Stimulated activated CD8-positive, alpha-beta memory T cell treated with anti-CD3 and anti-CD28 coated beads, Interleukin-2, amount 100 ng/mL, for 48 hours (primary cell): ENCODE measurements at regions not wholly inside any gene's neighbourhood (a gene's known extent, or its start where the extent isn't known, plus 50 kb on each side); places are given as distances from the start of the nearest gene placed in this dataset.
"Not testable (repeated sequence)": the region's sequence is repeated elsewhere in the genome, so short reads cannot be mapped to it uniquely, and the experiment has no call there.

ENCODE experiments used
- DNase-seq, 2 donors: peaks; one replicate each; pipeline ENCODE4 v3.0.0-alpha.2; 2020; ENCODE audit warnings: low read depth in 2 of 2

DNA sequence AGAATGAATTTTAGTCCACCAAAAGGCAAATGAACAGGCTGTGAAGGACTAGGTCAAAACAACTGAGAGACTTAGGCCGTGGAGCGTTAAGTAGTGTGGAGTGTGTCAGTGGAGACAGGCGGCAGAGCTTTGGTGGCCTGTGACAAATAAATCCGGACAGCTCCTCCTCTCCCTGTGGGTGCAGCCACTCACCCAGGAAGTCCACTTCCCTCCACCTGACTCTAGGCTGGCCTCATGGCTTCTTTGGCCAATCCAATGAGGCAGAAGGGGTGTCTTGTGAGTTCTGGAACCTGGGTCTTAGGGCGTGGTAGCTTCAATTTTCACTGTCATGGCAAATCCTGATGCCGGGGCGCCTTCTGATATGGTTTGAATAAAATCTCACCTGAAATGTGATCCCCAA is 180.9 kb upstream of the C14orf180 start:
- DNase-seq, result no peak

DNA sequence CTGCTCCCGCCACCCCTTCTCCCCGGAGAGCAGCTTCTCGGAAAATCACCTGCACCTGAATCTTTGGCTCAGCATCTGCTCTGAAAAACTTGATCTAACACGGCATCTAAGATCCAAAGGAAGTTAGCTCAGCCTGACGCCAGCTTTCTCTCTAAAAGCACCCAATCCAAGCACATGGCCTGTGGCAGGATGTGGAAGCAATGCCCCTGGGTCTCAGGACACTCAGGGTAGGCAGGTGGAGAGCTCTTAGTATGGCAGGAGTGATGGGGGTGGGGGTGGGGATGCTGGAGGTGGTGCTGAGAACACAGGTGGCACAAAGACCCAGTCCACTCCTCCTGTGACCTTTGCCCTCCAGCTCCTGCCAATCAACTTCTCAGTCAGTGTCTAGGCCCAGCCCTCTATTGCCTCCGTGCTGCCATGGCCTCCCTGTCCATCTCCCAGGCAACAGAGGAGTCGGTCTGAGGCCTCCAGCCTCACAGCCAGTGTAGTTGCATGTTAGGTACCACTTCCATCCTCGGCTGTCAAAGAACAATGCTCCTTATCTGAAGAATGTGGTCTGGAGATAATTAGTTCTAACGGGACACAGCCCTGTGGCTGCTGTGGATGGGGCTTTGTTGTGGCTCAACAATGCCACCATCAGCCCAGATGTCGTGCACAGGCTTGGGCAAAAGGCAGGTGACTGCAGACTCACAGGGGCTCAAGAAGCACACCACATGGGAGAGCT is 180.0 kb upstream of the C14orf180 start:
- no peak for DNase-seq

DNA sequence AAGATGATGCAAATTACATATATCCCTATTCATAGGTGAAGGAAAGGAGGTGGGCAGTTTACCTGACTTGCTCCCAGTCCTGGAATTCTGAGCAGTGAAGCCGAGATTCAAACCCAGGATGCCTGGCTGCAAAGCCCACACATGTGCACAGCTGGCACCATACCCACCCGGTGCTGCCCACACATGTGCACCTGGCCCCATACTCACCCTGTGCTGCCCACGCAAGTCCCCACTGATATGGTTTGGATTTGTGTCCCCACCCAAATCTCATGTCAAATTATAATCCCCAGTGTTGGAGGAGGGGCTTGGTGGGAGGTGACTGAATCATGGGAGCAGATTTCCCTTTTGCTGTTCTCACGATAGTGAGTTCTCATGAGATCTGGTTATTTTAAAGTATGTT is 179.2 kb upstream of the C14orf180 start:
- DNase-seq, result no peak

DNA sequence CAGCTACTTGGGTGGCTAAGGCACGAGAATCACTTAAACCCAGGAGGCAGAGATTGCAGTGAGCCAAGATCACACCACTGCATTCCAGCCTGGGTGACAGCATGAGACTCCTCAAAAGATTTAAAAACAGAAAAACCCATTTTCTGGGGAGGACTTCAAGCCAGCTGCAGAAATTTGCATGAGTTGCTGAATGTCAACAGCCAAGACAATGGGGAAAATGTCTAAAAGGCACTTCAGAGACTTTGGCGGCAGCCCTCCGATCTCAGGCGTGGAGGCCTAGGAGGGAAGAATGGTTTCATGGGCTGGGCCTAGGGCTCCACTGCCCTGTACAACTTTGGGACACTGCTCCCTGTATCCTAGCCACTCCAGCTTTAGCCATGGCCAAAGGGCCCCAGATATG is 177.8 kb upstream of the C14orf180 start:
- no peak for DNase-seq

DNA sequence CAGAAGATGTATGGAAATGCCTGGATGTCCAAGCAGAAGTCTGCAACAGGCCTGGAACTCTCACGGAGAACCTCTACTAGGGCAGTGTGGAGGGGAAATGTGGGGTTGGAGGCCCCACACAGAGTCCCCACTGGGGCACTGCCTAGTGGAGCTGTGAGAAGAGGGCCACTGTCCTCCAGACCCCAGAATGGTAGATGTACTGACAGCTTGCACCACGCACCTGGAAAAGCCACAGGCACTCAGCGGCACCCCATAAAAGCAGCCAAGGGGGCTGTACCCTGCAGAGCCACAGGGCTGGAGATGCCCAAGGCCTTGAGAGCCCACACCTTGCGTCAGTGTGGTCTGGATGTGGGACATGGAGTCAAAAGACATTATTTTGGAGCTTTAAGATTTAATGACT is 177.3 kb upstream of the C14orf180 start:
- not testable (repeated sequence) for DNase-seq

DNA sequence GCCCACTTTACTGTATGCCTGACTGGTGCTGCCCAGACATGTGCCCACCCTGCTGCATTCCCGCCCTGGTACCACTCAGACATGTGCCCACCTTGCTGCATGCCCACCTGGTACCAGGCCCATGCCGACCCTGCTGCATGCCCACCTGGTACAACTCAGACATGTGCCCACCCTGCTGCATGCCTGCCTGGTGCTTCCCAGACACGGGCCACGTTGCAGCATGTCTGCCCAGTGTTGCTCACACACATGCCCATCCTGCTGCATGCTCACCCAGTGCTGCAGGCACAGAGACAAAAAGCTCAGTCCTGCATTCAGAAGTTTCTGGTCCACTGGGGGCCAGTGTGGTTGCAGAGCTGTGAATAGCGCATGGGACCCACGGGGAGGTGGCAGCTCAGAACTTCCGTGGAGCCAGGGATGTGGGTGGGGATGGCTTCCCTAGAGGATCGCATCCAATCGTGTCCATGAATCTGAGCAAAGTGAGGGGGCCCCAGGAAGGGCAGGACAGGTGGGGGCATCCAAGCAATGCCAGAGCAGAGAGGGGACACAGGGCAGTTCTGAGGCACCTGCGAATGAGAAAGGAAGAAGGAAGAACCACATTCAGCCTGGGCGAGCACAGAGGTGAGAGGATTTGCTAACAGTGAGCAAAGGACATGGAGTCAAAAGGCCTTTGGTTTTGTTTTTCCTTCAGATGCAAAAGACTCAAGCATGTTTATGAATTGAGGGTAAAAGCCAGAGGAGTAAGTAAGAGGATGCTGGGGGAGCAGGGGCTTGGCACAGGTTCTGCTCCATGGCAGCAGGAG is 175.9 kb upstream of the C14orf180 start:
- DNase-seq, result no peak

DNA sequence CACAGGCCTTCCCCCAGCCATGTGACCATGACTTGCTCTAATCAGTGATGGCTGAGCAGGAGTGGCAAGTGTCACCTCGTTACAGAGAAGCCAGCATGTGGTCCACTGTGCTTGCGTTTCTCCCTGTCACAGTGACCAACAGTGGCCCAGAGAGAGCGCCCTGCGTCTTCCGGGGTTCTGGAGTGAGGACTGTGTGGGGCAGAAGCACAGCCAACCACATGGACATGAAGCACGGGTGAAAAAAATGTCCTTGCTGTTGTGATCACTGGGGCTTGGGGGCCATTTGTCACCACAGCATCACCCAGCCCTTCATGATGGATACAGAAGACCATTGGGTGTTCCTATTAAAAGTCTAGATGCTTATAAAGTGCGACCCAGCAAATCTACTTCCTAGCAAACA is 174.6 kb upstream of the C14orf180 start:
- no peak for DNase-seq

DNA sequence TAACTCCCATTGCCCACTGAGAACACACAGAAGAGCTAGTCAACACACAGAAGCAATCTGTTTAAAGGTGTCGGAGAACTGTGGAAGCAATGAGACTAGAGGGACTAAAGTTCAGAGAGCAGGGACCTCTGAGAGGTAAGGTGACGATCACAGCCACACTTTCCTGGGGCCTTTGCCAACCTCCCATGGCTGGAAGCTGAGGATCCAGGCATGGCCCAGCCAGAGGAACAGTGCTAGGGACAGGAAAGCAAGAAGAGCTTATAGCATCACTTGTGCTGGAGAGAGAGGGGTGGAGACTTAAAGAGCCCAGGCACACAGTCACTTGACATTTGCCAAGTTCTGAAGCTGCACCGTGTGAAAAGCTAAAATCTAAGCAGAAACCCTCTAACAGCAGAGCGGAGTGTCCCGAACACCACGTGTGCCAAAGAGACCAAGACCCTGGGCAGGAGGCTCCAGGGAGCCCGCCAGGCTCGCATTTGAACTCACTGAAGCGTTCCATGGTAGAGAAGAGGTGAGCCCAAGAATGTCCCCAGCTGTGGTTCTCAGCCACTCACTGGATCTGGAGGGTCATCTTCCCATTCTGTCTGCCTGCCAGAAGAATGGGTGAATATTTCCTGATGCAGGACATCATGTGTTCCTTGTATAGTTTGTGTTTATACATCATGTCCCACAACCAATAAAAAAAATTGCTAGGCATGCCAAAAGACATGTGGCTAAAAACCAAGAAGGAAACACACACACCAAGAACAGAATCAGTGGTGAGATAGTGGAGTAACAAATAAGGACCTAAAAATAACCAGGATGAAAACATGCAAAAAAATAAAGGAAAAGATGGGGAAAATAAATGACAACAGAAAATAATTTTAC is 174.0 kb upstream of the C14orf180 start:
- DNase-seq, result no peak

DNA sequence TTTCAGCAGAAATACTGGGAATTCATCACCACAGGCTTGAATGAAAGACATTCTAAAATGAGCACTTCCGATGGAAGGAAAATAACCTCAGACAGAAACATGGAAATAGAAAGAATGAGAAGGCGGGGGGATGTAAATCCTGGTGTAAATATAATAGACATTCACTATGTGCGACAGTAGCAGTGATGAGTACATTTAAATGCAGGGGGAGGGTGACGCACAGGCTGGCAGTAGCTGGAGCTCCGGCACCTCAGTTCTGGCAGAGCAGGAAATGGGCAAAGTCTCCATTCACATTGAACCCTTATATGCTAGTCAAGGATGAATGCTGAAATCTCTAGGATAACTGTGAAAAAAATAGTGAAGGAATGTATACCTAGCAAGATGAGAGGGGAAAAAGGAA is 172.7 kb upstream of the C14orf180 start:
- no peak for DNase-seq

DNA sequence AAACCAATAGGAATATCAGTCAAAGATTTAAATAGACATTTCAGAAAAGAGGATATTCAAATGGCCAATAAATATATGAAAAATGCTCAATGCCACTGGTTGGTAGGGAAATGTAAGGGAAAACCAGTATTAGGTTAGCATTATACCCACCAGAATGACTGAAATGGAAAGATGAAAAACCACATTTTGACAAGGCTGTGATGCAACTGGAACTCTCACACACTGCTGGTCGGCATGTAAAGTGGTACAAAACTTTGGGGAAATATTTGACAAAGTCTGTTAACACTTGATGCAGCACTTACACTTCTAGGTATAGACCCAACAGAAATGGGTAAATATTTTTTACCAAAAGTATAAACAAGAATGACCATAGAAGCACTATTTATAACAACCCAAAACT is 163.2 kb upstream of the C14orf180 start:
- no peak for DNase-seq

DNA sequence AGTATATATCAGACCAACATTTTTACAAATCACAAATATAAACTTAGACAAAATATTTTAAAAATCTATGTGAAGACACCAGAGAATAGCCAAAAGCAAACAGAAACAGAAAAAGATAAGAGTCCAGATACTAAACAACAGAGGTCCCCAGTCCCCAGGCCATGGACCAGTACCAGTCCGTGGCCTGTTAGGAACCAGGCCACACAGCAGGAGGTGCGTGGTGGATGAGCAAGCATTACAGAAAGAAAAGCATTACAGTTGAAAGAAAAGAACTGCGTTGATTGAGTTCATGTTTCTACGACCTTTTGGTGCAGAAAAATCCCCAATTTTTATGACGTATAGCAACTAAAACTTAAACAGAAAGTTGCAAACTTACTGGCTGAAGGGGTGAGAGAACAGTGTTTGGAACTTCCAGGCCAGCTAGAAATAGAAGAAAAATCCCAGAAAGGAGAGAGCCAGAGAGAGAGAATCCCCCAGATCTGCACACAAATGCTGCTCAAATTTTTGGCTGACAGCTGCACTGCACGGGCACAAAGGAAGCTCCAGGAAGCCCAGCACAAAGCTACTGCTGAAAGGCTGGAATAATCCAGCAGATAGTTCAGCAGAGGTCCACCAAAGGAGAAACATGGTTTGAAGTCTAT is 159.6 kb upstream of the C14orf180 start:
- no peak for DNase-seq

DNA sequence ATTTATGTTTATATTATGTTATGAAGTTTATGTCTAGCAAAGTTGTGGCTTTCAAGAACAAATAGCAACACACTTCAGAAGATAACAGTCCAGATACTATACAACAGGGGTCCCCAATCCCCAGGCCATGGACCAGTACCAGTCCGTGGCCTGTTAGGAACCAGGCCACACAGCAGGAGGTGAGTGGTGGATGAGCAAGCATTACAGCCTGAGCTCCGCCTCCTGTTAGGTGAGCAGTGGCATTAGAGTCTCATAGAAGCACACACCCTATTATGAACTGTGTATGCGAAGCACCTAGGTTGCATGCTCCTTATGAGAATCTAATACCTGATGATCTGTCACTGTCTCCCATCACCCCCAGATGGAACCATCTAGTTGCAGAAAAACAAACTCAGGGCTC is 159.0 kb upstream of the C14orf180 start:
- not testable (repeated sequence) for DNase-seq

DNA sequence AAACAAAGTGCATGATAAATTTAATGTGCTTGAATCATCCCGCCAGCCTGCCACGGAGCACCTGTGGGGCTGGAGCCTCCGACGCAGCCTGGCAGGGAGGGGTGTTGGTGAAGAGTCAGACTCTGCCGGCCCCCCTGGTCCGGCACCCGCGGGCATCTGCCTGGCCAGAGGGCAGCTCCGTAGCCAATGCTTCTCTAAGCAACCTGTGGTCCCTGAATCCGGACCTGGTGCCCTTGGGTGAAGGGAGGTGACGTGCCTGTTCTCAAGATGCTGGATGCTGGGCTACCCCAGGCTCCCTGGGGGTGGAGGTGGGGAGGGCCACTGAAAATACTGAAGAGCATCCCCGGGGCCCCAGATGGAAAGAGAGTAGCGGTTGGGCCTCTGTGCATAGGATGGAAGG is 158.6 kb upstream of the C14orf180 start:
- DNase-seq, result no peak

DNA sequence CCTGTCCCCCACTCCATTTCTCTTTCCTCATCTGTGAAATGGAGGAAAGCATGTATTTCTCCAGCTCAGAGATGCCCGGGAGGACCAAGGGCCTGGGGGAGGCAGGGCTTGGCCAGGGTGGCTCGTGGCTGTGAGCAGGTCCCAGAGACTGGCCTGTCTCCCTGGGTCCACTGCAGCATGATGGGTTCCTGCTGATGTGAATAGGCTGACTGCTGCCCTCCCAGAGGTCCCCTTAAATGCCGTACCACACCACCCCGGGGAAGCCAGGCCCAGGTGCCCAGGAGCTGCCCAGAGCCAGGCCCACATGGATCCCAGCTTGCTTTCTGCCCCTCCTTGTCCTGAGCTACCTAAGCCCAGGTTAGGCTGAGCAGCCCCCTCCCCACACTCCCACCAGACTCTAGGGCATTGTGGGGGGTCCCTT is 158.2 kb upstream of the C14orf180 start:
- no peak for DNase-seq

DNA sequence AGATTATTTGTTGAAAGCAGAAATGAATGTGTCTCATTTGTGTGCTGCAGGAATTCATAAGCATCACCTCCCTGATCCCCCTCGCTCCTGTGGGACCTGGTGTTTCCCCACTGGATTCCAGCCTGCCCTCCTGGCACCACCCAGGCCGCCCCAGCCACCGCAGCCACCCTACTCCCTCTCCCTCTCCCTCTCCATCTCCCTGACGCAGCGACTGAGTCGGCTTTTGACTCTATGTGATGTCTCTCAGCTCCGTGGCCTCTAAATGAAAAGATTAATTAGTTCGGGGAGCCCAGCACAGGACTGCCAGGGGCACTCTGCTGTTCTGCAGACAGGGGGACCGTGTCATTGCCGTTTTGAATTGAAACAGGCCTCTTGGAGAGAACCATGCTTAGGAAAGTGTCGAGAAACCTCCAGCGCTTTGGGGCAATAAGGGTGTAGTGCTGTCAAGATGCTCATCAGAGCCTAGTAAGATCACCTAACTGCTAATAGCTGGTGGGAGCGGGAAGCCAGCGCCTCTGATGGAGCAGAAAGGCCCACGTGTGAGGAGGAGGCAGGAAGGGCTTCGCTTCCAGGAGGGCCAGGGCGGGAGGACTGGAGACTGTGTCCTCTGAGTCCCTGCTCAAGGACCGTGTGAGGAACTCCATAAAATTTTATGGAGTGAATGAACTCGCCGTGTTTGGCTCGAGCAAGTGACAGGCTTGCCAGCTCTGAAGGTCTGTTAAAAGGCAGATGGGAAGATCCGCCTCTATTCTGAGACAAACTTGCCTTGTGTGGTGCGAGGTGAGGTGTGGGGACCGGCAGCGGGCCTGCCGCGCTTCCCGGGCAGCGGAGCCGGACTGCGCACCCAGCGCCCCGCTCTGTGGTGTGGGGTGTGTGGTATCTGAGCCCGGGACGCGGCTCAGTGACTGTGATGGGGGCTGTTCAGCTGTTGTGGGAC is 157.4 kb upstream of the C14orf180 start:
- DNase-seq, result no peak

DNA sequence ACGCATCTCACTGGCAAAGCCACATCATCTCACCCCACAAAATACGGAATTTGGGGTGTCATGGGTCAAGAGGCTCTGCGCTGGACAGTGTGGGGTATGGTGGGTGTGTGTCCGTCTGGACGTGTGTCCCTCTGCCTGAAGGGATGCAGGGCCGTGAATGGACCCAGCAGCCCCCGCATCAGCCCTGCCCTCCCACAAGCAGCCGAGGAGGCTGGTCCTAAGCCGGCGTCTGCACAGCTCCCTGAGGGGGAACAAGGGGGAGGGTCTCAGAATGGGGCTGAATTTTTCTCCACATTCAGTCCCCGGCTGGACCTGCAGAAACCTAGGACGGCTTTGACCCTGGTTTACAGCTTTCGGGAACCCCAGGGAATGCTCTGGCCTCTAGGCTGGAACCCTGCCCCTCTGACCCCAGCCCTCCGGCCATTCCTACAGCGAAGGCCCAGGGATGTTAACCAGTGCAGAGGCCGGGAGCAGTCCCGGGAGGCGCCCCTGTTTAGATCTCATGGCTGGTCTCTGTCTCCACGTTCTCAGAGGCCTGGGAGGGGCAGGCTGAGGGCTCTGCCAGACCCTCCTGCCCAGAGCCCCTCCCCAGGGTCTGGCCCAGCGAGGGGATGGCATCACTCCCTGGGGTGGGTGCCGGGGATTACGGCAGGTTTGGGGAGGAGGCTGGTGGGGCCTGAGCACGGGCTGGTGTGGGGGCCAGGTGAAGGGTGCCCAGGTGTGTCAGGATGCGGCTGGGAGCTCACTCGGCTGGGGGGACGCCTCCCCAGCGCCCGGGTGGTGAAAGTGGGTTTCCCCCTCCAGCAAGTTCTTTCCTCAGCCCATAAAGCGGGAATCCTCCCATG is 156.5 kb upstream of the C14orf180 start:
- no peak for DNase-seq

DNA sequence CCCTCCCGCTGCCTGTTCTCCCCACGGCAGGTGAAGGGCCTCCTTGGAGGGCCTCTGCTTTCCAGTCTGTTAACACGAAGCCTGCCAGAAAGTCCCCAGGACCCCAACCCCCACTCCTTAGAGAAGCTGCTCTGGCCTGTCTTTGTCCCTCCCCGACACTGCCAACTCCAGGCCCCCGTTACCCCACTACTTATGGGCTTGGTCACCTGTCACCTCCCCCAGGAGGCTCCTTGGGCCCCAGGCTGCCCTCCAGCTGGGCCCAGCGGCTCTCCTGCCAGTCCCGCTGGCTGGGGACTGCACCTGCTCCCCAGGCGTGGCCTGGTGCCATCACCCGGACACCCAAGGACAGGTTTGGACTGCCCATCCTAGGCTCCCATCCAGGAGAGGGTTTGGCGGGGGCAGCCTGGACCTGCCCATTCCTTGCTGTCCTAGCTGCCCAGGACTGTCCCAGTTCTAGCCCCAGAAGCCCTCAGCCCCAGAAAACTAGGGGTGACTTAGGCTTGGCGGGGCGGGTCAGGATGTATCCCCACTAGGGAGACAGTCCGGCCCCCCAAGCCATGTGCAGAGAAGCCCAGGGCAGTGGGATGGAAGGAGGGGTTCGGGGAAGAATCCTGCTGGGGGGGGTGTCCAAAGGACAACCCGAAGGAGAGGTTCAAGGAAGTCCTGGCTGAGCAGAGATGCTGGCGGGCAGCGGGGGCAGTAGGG is 155.7 kb upstream of the C14orf180 start:
- DNase-seq, result no peak

DNA sequence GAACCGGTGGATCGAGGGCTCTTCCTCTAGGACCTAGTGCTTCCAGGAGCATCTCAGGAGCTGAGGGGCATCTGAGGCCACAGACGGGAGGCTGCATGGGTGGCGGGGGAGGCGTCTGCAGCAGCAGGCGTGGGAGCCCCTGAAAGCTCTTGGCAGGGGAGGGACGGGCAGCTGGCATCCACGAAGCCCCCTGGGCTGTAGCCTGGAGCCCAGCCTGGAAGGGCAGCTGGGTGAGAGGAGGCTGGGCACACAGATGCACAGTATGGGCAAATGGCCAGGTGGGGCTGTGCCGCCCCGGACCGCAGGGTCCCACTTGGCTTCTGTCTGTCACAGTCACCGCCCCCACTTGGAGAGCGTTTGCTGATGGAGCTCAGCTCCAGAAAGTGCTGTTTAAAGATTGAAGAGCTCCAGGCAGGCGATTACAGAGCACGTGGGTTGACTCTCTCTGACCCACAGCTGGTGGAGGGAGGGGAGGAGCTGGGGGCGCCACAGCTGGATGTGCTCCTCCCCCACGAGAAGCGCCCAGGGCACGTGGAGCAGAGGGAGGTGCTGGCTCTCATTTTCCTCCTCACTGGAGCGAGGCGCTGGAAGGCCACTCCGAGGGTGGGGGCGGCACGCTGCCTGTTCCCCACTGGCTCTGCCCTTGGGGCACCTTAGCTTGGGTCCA is 155.0 kb upstream of the C14orf180 start:
- no peak for DNase-seq
